ENCODE measurements at regions not wholly inside any gene's neighbourhood (a gene's known extent, or its start where the extent isn't known, plus 50 kb on each side); places are given as distances from the start of the nearest gene placed in this dataset.

DNA sequence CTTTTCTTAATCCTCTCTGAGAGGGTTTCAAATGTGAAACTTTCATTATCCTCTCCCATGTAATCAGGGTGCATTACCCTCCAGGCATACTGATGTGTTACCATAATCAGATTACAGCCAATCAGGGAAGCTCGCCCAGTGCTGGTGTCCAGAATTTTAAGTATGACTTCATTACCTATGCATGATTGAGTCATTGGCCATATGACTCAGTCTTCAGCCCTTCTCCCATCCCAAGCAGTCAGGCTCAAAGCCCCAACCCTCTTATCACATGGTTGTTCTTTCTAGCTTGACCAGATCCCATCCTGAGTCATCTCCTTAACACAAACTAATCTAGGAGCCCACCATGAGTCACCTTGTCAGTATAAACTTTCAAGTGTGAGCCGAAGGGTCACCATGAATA is 1668.1 kb upstream of the AGA start:
- TF ChIP-seq POLR2AphosphoS5 (IDR thresholded peaks at IDR 0.05; ENCODE audit: low read depth, low read length), result no peak
- TF ChIP-seq POLR2A (IDR thresholded peaks at IDR 0.05; ENCODE audit: low read depth, low read length), result no peak
